H9 (cell line): ENCODE measurements at regions not wholly inside any gene's neighbourhood (a gene's known extent, or its start where the extent isn't known, plus 50 kb on each side); places are given as distances from the start of the nearest gene placed in this dataset.

ENCODE experiments used
- DNase-seq: peaks from one replicate; pipeline ENCODE4 v3.0.0-alpha.2; 2017
- H2AFZ ChIP-seq: one replicate; pipeline ENCODE4 v1.6.1; 2013; ENCODE audit warnings: mild to moderate bottlenecking, low read length, control low read depth, moderate library complexity
- H2AK5ac ChIP-seq: 2 replicates; pipeline ENCODE4 v1.6.1; 2013; ENCODE audit warnings: low read length, control low read depth, mixed read lengths; ENCODE audit not compliant: insufficient read length
- H2BK120ac ChIP-seq: one replicate; pipeline ENCODE4 v1.6.1; 2013; ENCODE audit warnings: low read depth, mild to moderate bottlenecking, low read length, control low read depth, inconsistent platforms; ENCODE audit not compliant: poor library complexity, severe bottlenecking
- H2BK12ac ChIP-seq: 2 replicates; pipeline ENCODE4 v1.6.1; 2013; ENCODE audit warnings: low read length, control low read depth, mixed read lengths, low read depth; ENCODE audit not compliant: insufficient read length
- H2BK15ac ChIP-seq: 2 replicates; pipeline ENCODE4 v1.6.1; 2013; ENCODE audit warnings: low read depth, low read length, control low read depth
- H2BK20ac ChIP-seq: one replicate; pipeline ENCODE4 v1.6.1; 2013; ENCODE audit warnings: low read depth, mild to moderate bottlenecking, low read length, control low read depth, inconsistent platforms; ENCODE audit not compliant: poor library complexity, severe bottlenecking
- H2BK5ac ChIP-seq: 2 replicates; pipeline ENCODE4 v1.6.1; 2013; ENCODE audit warnings: low read length, control low read depth, mixed read lengths; ENCODE audit not compliant: insufficient read length
- H3K14ac ChIP-seq: 2 replicates; pipeline ENCODE4 v1.6.1; 2013; ENCODE audit warnings: low read length, control low read depth; ENCODE audit not compliant: insufficient read depth
- H3K18ac ChIP-seq: 2 replicates; pipeline ENCODE4 v1.6.1; 2013; ENCODE audit warnings: low read depth, mild to moderate bottlenecking, mixed read lengths, low read length, control low read depth; ENCODE audit not compliant: insufficient read length
- H3K23ac ChIP-seq: 2 replicates; pipeline ENCODE4 v1.6.1; 2013; ENCODE audit warnings: low read length, control low read depth, mixed read lengths, low read depth; ENCODE audit not compliant: insufficient read length
- H3K23me2 ChIP-seq: 2 replicates; pipeline ENCODE4 v1.6.1; 2013; ENCODE audit warnings: low read depth, mild to moderate bottlenecking, mixed read lengths, low read length, control low read depth; ENCODE audit not compliant: insufficient read length, poor library complexity, severe bottlenecking
- H3K27ac ChIP-seq: 2 replicates; pipeline ENCODE4 v1.5.1; 2013; ENCODE audit warnings: low read length, control low read depth, mixed read lengths, low read depth; ENCODE audit not compliant: insufficient read length
- H3K27me3 ChIP-seq: 2 replicates; pipeline ENCODE4 v1.6.1; 2013; ENCODE audit warnings: low read length, control low read depth, inconsistent platforms; ENCODE audit not compliant: insufficient read depth
- H3K4ac ChIP-seq: 2 replicates; pipeline ENCODE4 v1.6.1; 2013; ENCODE audit warnings: low read depth, mild to moderate bottlenecking, control low read depth, inconsistent platforms, low read length, moderate library complexity
- H3K4me1 ChIP-seq: 2 replicates; pipeline ENCODE4 v1.6.1; 2013; ENCODE audit warnings: low read length, control low read depth, inconsistent platforms; ENCODE audit not compliant: insufficient read depth
- H3K4me2 ChIP-seq: 2 replicates; pipeline ENCODE4 v1.6.1; 2013; ENCODE audit warnings: low read length, control low read depth, mixed read lengths; ENCODE audit not compliant: insufficient read length, insufficient read depth
- H3K56ac ChIP-seq: 2 replicates; pipeline ENCODE4 v1.6.1; 2013; ENCODE audit warnings: low read depth, mild to moderate bottlenecking, mixed read lengths, low read length, control low read depth; ENCODE audit not compliant: insufficient read length
- H3K79me1 ChIP-seq: 2 replicates; pipeline ENCODE4 v1.6.1; 2013; ENCODE audit warnings: low read depth, mild to moderate bottlenecking, moderate library complexity, low read length, control low read depth, inconsistent platforms; ENCODE audit not compliant: insufficient read depth, poor library complexity, severe bottlenecking
- H3K79me2 ChIP-seq: 2 replicates; pipeline ENCODE4 v1.6.1; 2013; ENCODE audit warnings: low read length, control low read depth, inconsistent platforms; ENCODE audit not compliant: insufficient read depth
- H3K9ac ChIP-seq: 2 replicates; pipeline ENCODE4 v1.6.1; 2013; ENCODE audit warnings: low read length, control low read depth, mixed read lengths; ENCODE audit not compliant: insufficient read length; ENCODE audit errors: extremely low read depth
- H3K9me3 ChIP-seq: one replicate; pipeline ENCODE4 v1.6.1; 2013; ENCODE audit warnings: low read depth, low read length, inconsistent platforms; ENCODE audit not compliant: control insufficient read depth
- H3T11ph ChIP-seq: one replicate; pipeline ENCODE4 v1.6.1; 2013; ENCODE audit warnings: mild to moderate bottlenecking, low read length, control low read depth, inconsistent platforms
- H4K20me1 ChIP-seq: one replicate; pipeline ENCODE4 v1.6.1; 2013; ENCODE audit not compliant: control insufficient read depth, insufficient read length, insufficient read depth
- H4K5ac ChIP-seq: 2 replicates; pipeline ENCODE4 v1.6.1; 2013; ENCODE audit warnings: low read depth, mild to moderate bottlenecking, mixed read lengths, low read length, control low read depth; ENCODE audit not compliant: insufficient read length
- H4K8ac ChIP-seq: replicated peaks from 2 replicates; pipeline ENCODE4 v1.6.1; 2013; ENCODE audit warnings: low read length, control low read depth, mixed read lengths, low read depth; ENCODE audit not compliant: insufficient read length
- H4K91ac ChIP-seq: 2 replicates; pipeline ENCODE4 v1.6.1; 2013; ENCODE audit warnings: low read depth, mild to moderate bottlenecking, moderate library complexity, mixed read lengths, low read length, control low read depth; ENCODE audit not compliant: insufficient read length
- H3K27ac Mint-ChIP-seq, 3 experiments: 2 replicates in 2 of 3; 3 replicates in 1 of 3; pipeline ENCODE4 v1.8.0; 2020 to 2021; ENCODE audit warnings: mixed read lengths in 3 of 3, mild to moderate bottlenecking in 1 of 3, moderate library complexity in 1 of 3
- H3K27me3 Mint-ChIP-seq: 2 replicates; pipeline ENCODE4 v1.8.0; 2021; ENCODE audit warnings: low read depth, mild to moderate bottlenecking, moderate library complexity, mixed read lengths
- H3K36me3 Mint-ChIP-seq, 3 experiments: 2 replicates in 2 of 3; 3 replicates in 1 of 3; pipeline ENCODE4 v1.8.0; 2020 to 2021; ENCODE audit warnings: low read depth in 3 of 3, mixed read lengths in 3 of 3; ENCODE audit not compliant: insufficient read depth in 1 of 3
- H3K4me1 Mint-ChIP-seq, 2 experiments: 2 replicates each; pipeline ENCODE4 v1.8.0; 2020; ENCODE audit warnings: mixed read lengths in 2 of 2
- H3K4me3 Mint-ChIP-seq, 2 experiments: 2 replicates in 1 of 2; 3 replicates in 1 of 2; pipeline ENCODE4 v1.8.0; 2020 to 2021; ENCODE audit warnings: mild to moderate bottlenecking in 2 of 2, mixed read lengths in 2 of 2, moderate library complexity in 1 of 2
- H3K9me3 Mint-ChIP-seq, 2 experiments: 2 replicates in 1 of 2; 3 replicates in 1 of 2; pipeline ENCODE4 v1.8.0; 2020; ENCODE audit warnings: mild to moderate bottlenecking in 2 of 2, mixed read lengths in 2 of 2, moderate library complexity in 1 of 2
- WGBS: extraction: QIAGEN DNeasy Blood & Tissue Kit; methylation state at CpG from one replicate; pipeline ENCODE4 v1.1.7; 2013; ENCODE audit warnings: missing lambda C conversion rate, low lambda C conversion rate, mixed read lengths; ENCODE audit not compliant: insufficient read length; ENCODE audit errors: extremely low coverage; 5-methylcytosine and 5-hydroxymethylcytosine counted together
- TF ChIP-seq, protein P1 (sequence below): fragments of 200-600 bp; sonication (generic); conservative IDR thresholded peaks from 3 replicates; pipeline ENCODE4 v1.8.0; 2021; ENCODE audit warnings: antibody characterized with exemption, mild to moderate bottlenecking

DNA sequence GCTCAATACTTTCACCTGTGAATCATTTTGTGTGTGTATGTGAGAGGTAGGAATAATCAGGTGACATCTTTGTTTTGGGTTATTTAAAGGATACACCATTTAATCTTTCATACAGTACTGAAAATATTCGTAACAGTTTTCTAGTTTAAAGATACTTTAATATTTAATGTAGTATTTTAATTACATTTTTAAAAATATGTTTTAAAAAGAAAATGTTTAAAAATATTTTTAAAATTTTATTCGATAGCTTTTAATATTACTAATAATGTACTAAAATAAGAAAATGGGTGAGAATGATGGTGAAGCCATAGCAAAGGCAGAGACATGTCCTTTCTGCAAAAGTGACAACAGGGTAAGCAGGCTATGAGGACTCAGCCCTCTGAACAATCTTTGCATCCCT lies 56.3 kb upstream of the MEF2C start:
- no peaks in the 10 kb centered on the region for H3K27me3 Mint-ChIP-seq
- Histone ChIP-seq H2BK20ac (no peak overlapping the region), H4K91ac (no peak overlapping the region), H3K18ac (no peak overlapping the region), H2BK12ac (no peak overlapping the region), H4K8ac (no peak overlapping the region), H3K56ac (no peak overlapping the region), H3T11ph (no peak overlapping the region), H3K79me1 (no peaks in the 10 kb centered on the region), H3K27me3 (no peaks in the 10 kb centered on the region), H3K79me2 (no peaks in the 10 kb centered on the region), H4K20me1 (no peaks in the 10 kb centered on the region), H3K27ac (no peak overlapping the region), H3K4me2 (no peak overlapping the region), H2BK120ac (no peak overlapping the region), H3K23ac (no peak overlapping the region), H2AK5ac (no peak overlapping the region), H2BK5ac (no peak overlapping the region), H3K9me3 (no peaks in the 10 kb centered on the region), H2AFZ (no peak overlapping the region), H3K14ac (no peak overlapping the region), H3K4me1 (no peaks in the 10 kb centered on the region; the same call in 1 of the 2 replicates), H4K5ac (no peak overlapping the region), H2BK15ac (no peak overlapping the region), H3K4ac (no peak overlapping the region), H3K9ac (no peak overlapping the region), H3K23me2 (no peaks in the 10 kb centered on the region)
- no peaks in the 10 kb centered on the region for H3K9me3 Mint-ChIP-seq
- no CpG with 5 or more reads among the region's 2 CpGs for WGBS
- peaks cover 9 to 13% of the 10 kb centered on the region in 2 experiments for H3K4me1 Mint-ChIP-seq
- TF ChIP-seq, protein P1, sequence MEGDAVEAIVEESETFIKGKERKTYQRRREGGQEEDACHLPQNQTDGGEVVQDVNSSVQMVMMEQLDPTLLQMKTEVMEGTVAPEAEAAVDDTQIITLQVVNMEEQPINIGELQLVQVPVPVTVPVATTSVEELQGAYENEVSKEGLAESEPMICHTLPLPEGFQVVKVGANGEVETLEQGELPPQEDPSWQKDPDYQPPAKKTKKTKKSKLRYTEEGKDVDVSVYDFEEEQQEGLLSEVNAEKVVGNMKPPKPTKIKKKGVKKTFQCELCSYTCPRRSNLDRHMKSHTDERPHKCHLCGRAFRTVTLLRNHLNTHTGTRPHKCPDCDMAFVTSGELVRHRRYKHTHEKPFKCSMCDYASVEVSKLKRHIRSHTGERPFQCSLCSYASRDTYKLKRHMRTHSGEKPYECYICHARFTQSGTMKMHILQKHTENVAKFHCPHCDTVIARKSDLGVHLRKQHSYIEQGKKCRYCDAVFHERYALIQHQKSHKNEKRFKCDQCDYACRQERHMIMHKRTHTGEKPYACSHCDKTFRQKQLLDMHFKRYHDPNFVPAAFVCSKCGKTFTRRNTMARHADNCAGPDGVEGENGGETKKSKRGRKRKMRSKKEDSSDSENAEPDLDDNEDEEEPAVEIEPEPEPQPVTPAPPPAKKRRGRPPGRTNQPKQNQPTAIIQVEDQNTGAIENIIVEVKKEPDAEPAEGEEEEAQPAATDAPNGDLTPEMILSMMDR = no peak
- H3K4me3 Mint-ChIP-seq = no peak overlapping the region
- no peak overlapping the region for H3K27ac Mint-ChIP-seq
- no peak for DNase-seq
- no peaks in the 10 kb centered on the region for H3K36me3 Mint-ChIP-seq
